SK-N-SH treated with all-trans-retinoic acid at 6 μM for 48 hours (cell line): ENCODE measurements at regions not wholly inside any gene's neighbourhood (a gene's known extent, or its start where the extent isn't known, plus 50 kb on each side); places are given as distances from the start of the nearest gene placed in this dataset.

Experiments
- ATAC-seq: fragments of 200-7000 bp; cut with Tn5 transposase; 3 replicates; pipeline ENCODE4 v1.9.1; 2020; ENCODE audit warnings: mild to moderate bottlenecking, moderate library complexity
- ARNTL ChIP-seq: fragments of 450-650 bp; formaldehyde crosslinking; IDR thresholded peaks from 2 replicates; pipeline ENCODE4 v1.5.0; 2020; ENCODE audit warnings: low read depth, mild to moderate bottlenecking, moderate library complexity, borderline replicate concordance
- BACH2 ChIP-seq: fragments of 250-450 bp; sonication (Bioruptor Pico); IDR thresholded peaks from 2 replicates; pipeline ENCODE4 v1.9.0; 2021; ENCODE audit warnings: mild to moderate bottlenecking, borderline replicate concordance
- CSDC2 ChIP-seq: fragments of 250-450 bp; sonication (Bioruptor Pico); IDR thresholded peaks from 2 replicates; pipeline ENCODE4 v1.5.0; 2020; ENCODE audit warnings: mild to moderate bottlenecking, moderate library complexity
- ESRRG ChIP-seq: fragments of 250-450 bp; sonication (Bioruptor Pico); IDR thresholded peaks from 2 replicates; pipeline ENCODE4 v1.6.1; 2021; ENCODE audit warnings: mild to moderate bottlenecking
- GLIS3 ChIP-seq: fragments of 250-450 bp; sonication (Bioruptor Pico); IDR thresholded peaks from 2 replicates; pipeline ENCODE4 v1.5.0; 2020; ENCODE audit warnings: mild to moderate bottlenecking, moderate library complexity
- ISL1 ChIP-seq: fragments of 250-450 bp; sonication (Bioruptor Pico); IDR thresholded peaks from 2 replicates; pipeline ENCODE4 v2.1.2; 2022; ENCODE audit warnings: mild to moderate bottlenecking, moderate library complexity
- PPARA ChIP-seq: fragments of 250-450 bp; sonication (Bioruptor Pico); IDR thresholded peaks from 2 replicates; pipeline ENCODE4 v1.5.0; 2020; ENCODE audit warnings: mild to moderate bottlenecking, borderline replicate concordance
- RARB ChIP-seq: fragments of 250-450 bp; sonication (Bioruptor Pico); IDR thresholded peaks from 2 replicates; pipeline ENCODE4 v1.8.0; 2021; ENCODE audit warnings: mild to moderate bottlenecking, moderate library complexity
- SNAI2 ChIP-seq: fragments of 250-450 bp; sonication (Bioruptor Pico); IDR thresholded peaks from 2 replicates; pipeline ENCODE4 v1.5.0; 2020; ENCODE audit warnings: mild to moderate bottlenecking, moderate library complexity
- TCF4 ChIP-seq: fragments of 250-450 bp; sonication (Bioruptor Pico); IDR thresholded peaks from 2 replicates; pipeline ENCODE4 v1.8.0; 2021; ENCODE audit warnings: mild to moderate bottlenecking, moderate library complexity, borderline replicate concordance
- TOX ChIP-seq: fragments of 250-450 bp; sonication (Bioruptor Pico); IDR thresholded peaks from 2 replicates; pipeline ENCODE4 v1.8.0; 2021; ENCODE audit warnings: mild to moderate bottlenecking, moderate library complexity, borderline replicate concordance
- ZFP30 ChIP-seq: fragments of 450-650 bp; formaldehyde crosslinking; IDR thresholded peaks from 2 replicates; pipeline ENCODE4 v1.5.0; 2022; ENCODE audit warnings: mild to moderate bottlenecking, moderate library complexity
- ZNF565 ChIP-seq: fragments of 450-650 bp; formaldehyde crosslinking; conservative IDR thresholded peaks from 2 replicates; pipeline ENCODE4 v1.5.0; 2020; ENCODE audit warnings: low read depth, mild to moderate bottlenecking, moderate library complexity
- ZNF70 ChIP-seq: fragments of 450-650 bp; formaldehyde crosslinking; IDR thresholded peaks from 2 replicates; pipeline ENCODE4 v1.5.0; 2020; ENCODE audit warnings: mild to moderate bottlenecking, moderate library complexity
- ZNF8 ChIP-seq: fragments of 450-650 bp; formaldehyde crosslinking; IDR thresholded peaks from 2 replicates; pipeline ENCODE4 v1.5.0; 2020; ENCODE audit warnings: mild to moderate bottlenecking, moderate library complexity
- TF ChIP-seq, protein P1 (sequence below): fragments of 250-450 bp; sonication (Bioruptor Pico); IDR thresholded peaks from 2 replicates; pipeline ENCODE4 v1.5.1; 2020; ENCODE audit warnings: low read depth, mild to moderate bottlenecking, moderate library complexity
- TF ChIP-seq, protein P2 (sequence below): fragments of 250-450 bp; sonication (Bioruptor Pico); IDR thresholded peaks from 2 replicates; pipeline ENCODE4 v1.8.0; 2021; ENCODE audit warnings: low read depth, mild to moderate bottlenecking, moderate library complexity, borderline replicate concordance
- TF ChIP-seq, protein P3 (sequence below): fragments of 250-450 bp; sonication (Bioruptor Pico); IDR thresholded peaks from 2 replicates; pipeline ENCODE4 v1.5.1; 2021; ENCODE audit warnings: mild to moderate bottlenecking, moderate library complexity
- TF ChIP-seq, protein P4 (sequence below): fragments of 250-450 bp; sonication (Bioruptor Pico); IDR thresholded peaks from 2 replicates; pipeline ENCODE4 v1.5.0; 2020; ENCODE audit warnings: mild to moderate bottlenecking, moderate library complexity
- TF ChIP-seq, protein P5 (sequence below): fragments of 250-450 bp; sonication (Bioruptor Pico); IDR thresholded peaks from 2 replicates; pipeline ENCODE4 v1.8.0; 2020; ENCODE audit warnings: mild to moderate bottlenecking, moderate library complexity, borderline replicate concordance

DNA sequence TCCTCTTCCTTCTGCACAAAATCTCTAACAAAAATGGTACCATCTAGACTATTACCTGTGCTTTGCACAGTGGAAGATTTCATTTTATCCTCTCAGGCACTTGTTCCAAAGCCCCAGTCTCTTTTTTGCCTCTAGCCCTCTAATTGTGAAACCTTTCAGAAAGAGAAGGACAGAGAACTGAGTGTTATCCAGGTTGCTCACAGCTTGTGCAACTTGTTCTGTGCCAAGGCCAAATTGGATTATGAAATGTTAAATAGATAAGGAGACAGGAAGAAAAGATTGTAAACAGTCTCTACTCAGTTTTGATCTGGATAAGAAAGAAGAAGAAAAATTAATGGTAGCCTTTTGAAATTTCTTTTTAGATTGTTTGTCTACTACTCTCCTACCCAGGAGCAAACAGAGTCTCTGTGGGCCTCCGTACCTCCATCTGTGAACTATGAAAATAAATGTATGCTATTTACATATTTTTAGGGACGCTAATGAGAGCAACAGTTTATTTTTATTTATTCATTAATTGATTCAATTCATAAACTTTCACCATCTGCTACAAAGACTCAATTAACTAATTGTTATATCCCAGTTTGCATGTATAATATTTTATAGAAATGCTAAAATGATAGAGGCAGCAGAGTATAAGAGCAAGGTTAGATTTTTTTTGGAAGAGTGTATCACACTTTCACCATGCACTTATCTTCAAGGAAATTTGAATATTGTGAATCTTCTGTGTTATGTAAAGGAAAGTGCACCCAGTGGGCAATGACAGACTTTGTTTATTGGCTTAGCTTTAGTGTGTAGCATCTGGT lies 339.0 kb upstream of the ETAA1 start:
- TF ChIP-seq ISL1 (CRISPR knock-in tag), result peak; percentile 53
- TF ChIP-seq, protein P1, sequence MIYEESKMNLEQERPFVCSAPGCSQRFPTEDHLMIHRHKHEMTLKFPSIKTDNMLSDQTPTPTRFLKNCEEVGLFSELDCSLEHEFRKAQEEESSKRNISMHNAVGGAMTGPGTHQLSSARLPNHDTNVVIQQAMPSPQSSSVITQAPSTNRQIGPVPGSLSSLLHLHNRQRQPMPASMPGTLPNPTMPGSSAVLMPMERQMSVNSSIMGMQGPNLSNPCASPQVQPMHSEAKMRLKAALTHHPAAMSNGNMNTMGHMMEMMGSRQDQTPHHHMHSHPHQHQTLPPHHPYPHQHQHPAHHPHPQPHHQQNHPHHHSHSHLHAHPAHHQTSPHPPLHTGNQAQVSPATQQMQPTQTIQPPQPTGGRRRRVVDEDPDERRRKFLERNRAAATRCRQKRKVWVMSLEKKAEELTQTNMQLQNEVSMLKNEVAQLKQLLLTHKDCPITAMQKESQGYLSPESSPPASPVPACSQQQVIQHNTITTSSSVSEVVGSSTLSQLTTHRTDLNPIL (CRISPR knock-in tag), result no peak
- no peak for ATAC-seq

DNA sequence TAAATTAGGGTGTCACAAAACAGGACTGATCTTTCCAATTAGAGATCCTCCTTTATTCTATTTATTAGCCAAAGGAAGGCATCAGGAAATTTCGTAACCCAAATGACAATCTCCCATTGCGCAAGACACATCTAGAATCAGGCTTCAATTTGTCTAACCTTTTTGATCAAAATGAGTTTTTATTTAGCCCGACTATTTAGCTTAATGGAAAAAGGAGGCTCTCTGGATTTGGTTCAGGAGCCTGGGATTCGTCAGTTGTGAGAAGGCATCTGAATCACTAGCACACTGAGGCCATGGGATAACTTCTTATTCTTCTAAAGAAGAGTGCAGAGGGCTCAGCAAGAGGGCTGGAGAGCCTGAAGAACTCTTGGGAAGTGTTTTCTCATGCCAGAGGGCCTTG lies 332.1 kb upstream of the ETAA1 start:
- TF ChIP-seq GLIS3 (CRISPR knock-in tag), result no peak
- TF ChIP-seq, protein P1 (CRISPR knock-in tag), result no peak
- no peak for TF ChIP-seq PPARA (CRISPR knock-in tag)
- no peak for TF ChIP-seq ISL1 (CRISPR knock-in tag)
- TF ChIP-seq, protein P2, sequence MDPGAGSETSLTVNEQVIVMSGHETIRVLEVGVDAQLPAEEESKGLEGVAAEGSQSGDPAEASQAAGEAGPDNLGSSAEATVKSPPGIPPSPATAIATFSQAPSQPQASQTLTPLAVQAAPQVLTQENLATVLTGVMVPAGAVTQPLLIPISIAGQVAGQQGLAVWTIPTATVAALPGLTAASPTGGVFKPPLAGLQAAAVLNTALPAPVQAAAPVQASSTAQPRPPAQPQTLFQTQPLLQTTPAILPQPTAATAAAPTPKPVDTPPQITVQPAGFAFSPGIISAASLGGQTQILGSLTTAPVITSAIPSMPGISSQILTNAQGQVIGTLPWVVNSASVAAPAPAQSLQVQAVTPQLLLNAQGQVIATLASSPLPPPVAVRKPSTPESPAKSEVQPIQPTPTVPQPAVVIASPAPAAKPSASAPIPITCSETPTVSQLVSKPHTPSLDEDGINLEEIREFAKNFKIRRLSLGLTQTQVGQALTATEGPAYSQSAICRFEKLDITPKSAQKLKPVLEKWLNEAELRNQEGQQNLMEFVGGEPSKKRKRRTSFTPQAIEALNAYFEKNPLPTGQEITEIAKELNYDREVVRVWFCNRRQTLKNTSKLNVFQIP (CRISPR knock-in tag), result no peak
- no peak for TF ChIP-seq ZNF8 (CRISPR knock-in tag)
- no peak for TF ChIP-seq TOX (CRISPR knock-in tag)
- TF ChIP-seq, protein P3, sequence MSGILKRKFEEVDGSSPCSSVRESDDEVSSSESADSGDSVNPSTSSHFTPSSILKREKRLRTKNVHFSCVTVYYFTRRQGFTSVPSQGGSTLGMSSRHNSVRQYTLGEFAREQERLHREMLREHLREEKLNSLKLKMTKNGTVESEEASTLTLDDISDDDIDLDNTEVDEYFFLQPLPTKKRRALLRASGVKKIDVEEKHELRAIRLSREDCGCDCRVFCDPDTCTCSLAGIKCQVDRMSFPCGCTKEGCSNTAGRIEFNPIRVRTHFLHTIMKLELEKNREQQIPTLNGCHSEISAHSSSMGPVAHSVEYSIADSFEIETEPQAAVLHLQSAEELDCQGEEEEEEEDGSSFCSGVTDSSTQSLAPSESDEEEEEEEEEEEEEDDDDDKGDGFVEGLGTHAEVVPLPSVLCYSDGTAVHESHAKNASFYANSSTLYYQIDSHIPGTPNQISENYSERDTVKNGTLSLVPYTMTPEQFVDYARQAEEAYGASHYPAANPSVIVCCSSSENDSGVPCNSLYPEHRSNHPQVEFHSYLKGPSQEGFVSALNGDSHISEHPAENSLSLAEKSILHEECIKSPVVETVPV (CRISPR knock-in tag), result no peak
- TF ChIP-seq ZNF70 (CRISPR knock-in tag), result no peak
- TF ChIP-seq ZNF565 (CRISPR knock-in tag), result no peak
- no peak for TF ChIP-seq ARNTL (CRISPR knock-in tag)
- TF ChIP-seq SNAI2 (CRISPR knock-in tag), result no peak
- TF ChIP-seq, protein P4, sequence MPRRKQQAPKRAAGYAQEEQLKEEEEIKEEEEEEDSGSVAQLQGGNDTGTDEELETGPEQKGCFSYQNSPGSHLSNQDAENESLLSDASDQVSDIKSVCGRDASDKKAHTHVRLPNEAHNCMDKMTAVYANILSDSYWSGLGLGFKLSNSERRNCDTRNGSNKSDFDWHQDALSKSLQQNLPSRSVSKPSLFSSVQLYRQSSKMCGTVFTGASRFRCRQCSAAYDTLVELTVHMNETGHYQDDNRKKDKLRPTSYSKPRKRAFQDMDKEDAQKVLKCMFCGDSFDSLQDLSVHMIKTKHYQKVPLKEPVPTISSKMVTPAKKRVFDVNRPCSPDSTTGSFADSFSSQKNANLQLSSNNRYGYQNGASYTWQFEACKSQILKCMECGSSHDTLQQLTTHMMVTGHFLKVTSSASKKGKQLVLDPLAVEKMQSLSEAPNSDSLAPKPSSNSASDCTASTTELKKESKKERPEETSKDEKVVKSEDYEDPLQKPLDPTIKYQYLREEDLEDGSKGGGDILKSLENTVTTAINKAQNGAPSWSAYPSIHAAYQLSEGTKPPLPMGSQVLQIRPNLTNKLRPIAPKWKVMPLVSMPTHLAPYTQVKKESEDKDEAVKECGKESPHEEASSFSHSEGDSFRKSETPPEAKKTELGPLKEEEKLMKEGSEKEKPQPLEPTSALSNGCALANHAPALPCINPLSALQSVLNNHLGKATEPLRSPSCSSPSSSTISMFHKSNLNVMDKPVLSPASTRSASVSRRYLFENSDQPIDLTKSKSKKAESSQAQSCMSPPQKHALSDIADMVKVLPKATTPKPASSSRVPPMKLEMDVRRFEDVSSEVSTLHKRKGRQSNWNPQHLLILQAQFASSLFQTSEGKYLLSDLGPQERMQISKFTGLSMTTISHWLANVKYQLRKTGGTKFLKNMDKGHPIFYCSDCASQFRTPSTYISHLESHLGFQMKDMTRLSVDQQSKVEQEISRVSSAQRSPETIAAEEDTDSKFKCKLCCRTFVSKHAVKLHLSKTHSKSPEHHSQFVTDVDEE (CRISPR knock-in tag), result no peak
- TF ChIP-seq ZFP30 (CRISPR knock-in tag), result no peak
- TF ChIP-seq ESRRG (CRISPR knock-in tag), result no peak
- TF ChIP-seq, protein P5, sequence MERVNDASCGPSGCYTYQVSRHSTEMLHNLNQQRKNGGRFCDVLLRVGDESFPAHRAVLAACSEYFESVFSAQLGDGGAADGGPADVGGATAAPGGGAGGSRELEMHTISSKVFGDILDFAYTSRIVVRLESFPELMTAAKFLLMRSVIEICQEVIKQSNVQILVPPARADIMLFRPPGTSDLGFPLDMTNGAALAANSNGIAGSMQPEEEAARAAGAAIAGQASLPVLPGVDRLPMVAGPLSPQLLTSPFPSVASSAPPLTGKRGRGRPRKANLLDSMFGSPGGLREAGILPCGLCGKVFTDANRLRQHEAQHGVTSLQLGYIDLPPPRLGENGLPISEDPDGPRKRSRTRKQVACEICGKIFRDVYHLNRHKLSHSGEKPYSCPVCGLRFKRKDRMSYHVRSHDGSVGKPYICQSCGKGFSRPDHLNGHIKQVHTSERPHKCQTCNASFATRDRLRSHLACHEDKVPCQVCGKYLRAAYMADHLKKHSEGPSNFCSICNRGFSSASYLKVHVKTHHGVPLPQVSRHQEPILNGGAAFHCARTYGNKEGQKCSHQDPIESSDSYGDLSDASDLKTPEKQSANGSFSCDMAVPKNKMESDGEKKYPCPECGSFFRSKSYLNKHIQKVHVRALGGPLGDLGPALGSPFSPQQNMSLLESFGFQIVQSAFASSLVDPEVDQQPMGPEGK (CRISPR knock-in tag), result no peak
- TF ChIP-seq RARB (CRISPR knock-in tag), result no peak
- TF ChIP-seq CSDC2, result no peak
- no peak for TF ChIP-seq TCF4 (CRISPR knock-in tag)
- TF ChIP-seq BACH2 (CRISPR knock-in tag), result no peak
- ATAC-seq, result no peak
